NB4 (cell line): ENCODE measurements at regions not wholly inside any gene's neighbourhood (a gene's known extent, or its start where the extent isn't known, plus 50 kb on each side); places are given as distances from the start of the nearest gene placed in this dataset.

ENCODE experiments used
- DNase-seq: peaks from one replicate; pipeline ENCODE4 v3.0.0; 2010; ENCODE audit warnings: low read depth
- H3K4me3 ChIP-seq: one replicate; pipeline ENCODE4 v1.5.1; 2011; ENCODE audit warnings: mild to moderate bottlenecking, low read depth, low read length, moderate library complexity
- CTCF ChIP-seq: IDR thresholded peaks from one replicate; pipeline ENCODE4 v1.5.1; 2012; ENCODE audit warnings: low read depth, low read length
- MAX ChIP-seq: IDR thresholded peaks from 2 replicates; pipeline ENCODE4 v1.6.1; 2011; ENCODE audit warnings: low read depth, low read length
- MYC ChIP-seq: IDR thresholded peaks from 2 replicates; pipeline ENCODE4 v1.6.1; 2011; ENCODE audit warnings: low read depth, low read length
- POLR2A ChIP-seq: IDR thresholded peaks from 2 replicates; pipeline ENCODE4 v1.6.1; 2011; ENCODE audit warnings: mild to moderate bottlenecking; ENCODE audit not compliant: insufficient read length; ENCODE audit errors: extremely low read depth

GRCh38 chr4:31374256-31374960 is 654.2 kb downstream of the PCDH7 start:
- H3K4me3 ChIP-seq: no peak overlapping the region
- TF ChIP-seq MAX (no peak), CTCF (no peak), POLR2A (no peak), MYC (no peak)
- DNase-seq: no peak

GRCh38 chr4:31375936-31376335 is 655.8 kb downstream of the PCDH7 start:
- H3K4me3 ChIP-seq: no peak overlapping the region
- TF ChIP-seq MAX: no peak
- TF ChIP-seq CTCF: no peak
- TF ChIP-seq MYC: no peak
- no peak for TF ChIP-seq POLR2A
- no peak for DNase-seq

- TF ChIP-seq MAX (no peak), CTCF (no peak), MYC (no peak), POLR2A (no peak)
- H3K4me3 ChIP-seq: no peak overlapping the region
- no peak for DNase-seq
These were observed 659.2 kb downstream of the PCDH7 start for GRCh38 chr4:31379364-31379763.

GRCh38 chr4:31383767-31384166 is 663.6 kb downstream of the PCDH7 start:
- TF ChIP-seq MYC (no peak), POLR2A (no peak), CTCF (no peak)

GRCh38 chr4:31390849-31391248 is 670.7 kb downstream of the PCDH7 start:
- no peak for TF ChIP-seq MYC
- no peak for TF ChIP-seq POLR2A
- TF ChIP-seq CTCF: no peak
- no peak for TF ChIP-seq MAX
- no peak overlapping the region for H3K4me3 ChIP-seq
- no peak for DNase-seq

More at GRCh38 chr4:31383767-31384166, 663.6 kb downstream of the PCDH7 start:
- H3K4me3 ChIP-seq: no peak overlapping the region
- DNase-seq: no peak
